ENCODE measurements at regions not wholly inside any gene's neighbourhood (a gene's known extent, or its start where the extent isn't known, plus 50 kb on each side); places are given as distances from the start of the nearest gene placed in this dataset.
"Not testable (repeated sequence)": the region's sequence is repeated elsewhere in the genome, so short reads cannot be mapped to it uniquely, and the experiment has no call there.

GRCh38 chr3:106820726-106821362, 556.4 kb upstream of the CCDC54 start:
- DNase-seq (ENCODE audit: low spot score): no peak

GRCh38 chr3:106821801-106822200, 555.4 kb upstream of the CCDC54 start:
- DNase-seq (ENCODE audit: low spot score): no peak

DNA sequence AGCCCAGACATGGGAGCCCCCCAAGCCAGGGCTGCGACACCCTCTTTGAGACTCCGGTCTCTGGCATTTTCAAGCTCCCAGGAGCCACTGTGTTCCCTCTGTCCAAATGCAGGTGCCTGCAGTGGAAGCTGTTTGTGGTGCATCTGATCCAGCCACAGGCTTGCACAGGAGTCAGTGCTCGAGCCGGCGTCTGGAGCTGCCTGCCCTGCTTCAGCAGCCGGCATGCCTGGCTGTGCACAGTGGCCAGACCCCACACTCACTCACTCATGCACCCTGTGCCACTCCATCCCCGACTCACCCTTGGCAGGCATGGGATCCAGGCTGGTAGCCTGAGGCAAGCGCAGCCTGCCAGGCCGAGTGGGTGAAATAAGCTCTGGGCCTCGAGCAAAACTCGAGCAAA, 555.0 kb upstream of the CCDC54 start:
- DNase-seq (ENCODE audit: low spot score): no peak

DNA sequence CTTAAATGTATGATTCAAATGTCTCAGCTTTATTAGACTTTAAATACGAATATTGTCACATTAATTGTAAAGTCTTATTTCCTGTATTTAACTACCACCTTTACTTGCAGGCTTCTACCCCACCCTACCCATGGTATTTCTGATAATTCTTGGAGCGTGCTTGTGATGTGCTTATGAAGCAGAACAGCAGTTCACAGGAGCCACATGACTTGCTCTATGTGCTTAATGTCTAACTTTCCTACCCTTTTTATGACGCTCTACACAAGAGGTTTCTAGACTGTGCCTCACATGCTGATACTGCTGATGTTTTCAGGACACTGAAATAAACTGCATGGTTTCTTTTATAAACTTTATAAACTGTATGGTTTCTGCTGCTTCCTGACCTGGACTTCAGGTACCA, 553.5 kb upstream of the CCDC54 start:
- DNase-seq (ENCODE audit: low spot score): no peak

DNA sequence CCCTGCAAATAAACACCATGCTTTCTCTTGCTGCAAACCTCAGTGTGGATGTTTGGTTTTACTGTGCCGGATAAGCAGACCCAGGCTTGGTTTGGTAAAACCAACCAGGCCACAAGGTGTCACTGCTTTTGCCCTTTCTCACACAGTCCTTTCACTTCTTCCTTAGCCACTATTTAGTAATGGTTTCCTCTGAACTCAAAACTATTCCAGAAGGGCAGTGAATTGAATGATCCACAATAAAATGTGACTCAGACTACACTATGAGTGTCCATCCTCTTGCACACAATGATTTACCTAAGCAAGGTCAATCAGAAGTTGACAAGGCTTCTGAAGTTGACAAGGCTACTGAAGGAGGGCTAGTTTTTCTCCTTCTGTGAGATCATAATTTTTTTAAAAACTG, 552.4 kb upstream of the CCDC54 start:
- DNase-seq (ENCODE audit: low spot score): no peak

- DNase-seq (ENCODE audit: low spot score): no peak
Observed at GRCh38 chr3:106825962-106826605, 551.2 kb upstream of the CCDC54 start.

- no peak for DNase-seq (ENCODE audit: low spot score)
Observed at GRCh38 chr3:106826791-106827311, 550.4 kb upstream of the CCDC54 start.

GRCh38 chr3:106827515-106828213, 549.6 kb upstream of the CCDC54 start:
- no peak for DNase-seq (ENCODE audit: low spot score)

DNA sequence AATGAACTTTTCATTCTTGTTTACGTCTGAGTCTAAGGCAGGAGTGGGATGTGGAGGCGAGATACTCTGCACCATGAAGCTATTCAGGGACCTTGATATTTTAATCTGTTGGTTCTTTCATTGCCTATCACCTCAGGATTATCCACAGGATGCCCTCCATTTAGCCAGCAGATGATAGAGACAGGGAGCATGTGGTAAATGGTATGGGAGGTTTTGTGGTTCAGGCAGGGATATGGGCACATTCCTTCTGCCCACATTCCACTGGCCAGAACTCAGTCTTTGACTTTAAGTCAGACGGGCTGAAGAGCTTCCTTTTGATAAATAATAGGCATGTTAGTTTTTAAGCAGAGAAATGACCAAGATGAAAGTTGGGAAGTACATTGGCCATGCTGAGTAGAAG, 548.0 kb upstream of the CCDC54 start:
- DNase-seq (ENCODE audit: low spot score): no peak

DNA sequence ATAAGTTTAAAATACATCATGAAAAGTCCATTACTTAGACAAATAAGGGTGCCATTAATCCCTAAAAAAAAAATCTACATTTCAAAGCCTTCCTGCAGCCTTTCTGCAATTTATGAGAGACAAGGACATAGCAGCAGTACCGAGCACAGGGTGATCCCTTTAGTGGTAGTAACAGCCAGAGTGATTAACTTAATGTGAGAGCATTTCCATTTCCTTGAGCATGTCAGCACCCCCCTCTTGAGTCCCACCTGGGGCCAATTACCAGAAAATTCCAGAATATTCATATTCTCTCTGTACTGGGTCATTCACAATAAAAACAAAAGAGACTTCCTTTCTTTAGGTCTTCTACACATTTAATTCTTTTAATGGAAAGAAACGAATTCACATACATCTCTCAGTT, 546.9 kb upstream of the CCDC54 start:
- DNase-seq (ENCODE audit: low spot score): no peak

DNA sequence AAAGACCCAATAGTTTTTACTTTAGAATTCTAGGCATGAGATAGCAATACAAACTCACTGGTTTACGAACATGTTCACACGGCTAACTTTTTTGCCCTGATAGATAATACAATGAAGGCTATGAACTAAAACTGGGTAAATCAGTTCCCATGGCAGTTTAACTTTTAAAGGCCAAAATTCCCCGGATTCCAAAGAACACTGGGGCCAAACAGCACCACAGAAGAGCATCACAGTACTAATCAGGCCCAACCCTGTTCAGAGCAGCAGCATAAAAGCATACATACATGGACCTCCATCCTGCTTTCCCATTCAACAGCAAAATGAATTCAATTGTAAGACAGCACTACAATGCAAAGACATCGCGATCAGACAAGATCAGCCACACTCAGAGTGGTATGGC, 540.3 kb upstream of the CCDC54 start:
- DNase-seq (ENCODE audit: low spot score): no peak

- no peak for DNase-seq (ENCODE audit: low spot score)
Observed at GRCh38 chr3:106837616-106838015, 539.6 kb upstream of the CCDC54 start.

- no peak for DNase-seq (ENCODE audit: low spot score)
Observed at GRCh38 chr3:106839576-106840280, 537.5 kb upstream of the CCDC54 start.

DNA sequence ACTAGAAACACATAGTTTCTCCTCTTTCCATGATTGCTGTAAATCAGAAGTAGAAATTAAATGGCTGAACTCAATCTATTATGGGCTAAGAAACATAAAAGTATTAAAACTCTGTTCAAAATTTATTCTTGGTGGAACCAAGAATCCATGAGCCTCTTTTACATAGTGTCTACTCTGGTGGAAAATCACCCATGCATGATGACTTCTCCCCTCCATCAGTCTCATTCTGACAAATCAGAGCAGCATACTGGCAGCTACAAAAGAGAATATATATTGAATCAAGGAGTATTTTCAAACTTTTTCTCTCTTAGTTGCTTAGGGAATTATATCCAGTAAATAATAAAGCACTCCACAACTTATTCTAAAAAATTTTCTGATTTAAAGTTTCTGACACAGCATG, 536.9 kb upstream of the CCDC54 start:
- DNase-seq (ENCODE audit: low spot score): no peak

DNA sequence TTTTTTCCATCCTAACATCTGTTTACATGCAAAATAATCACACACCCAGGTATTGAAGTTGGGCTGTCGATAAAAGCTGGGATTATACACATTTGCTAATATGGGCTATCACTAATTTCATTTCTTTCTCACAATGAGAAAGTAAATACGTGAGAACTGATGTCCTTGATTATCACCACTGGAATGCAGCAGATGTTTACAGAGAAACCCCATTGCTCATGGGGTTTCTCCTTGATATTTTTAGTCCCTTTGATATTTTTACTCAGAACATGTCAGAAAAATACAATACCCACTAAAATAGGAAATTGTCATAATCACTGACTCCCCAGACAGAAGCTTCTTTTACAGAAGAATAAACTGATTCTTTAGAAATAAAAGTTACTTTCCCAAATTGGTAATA, 535.1 kb upstream of the CCDC54 start:
- no peak for DNase-seq (ENCODE audit: low spot score)

DNA sequence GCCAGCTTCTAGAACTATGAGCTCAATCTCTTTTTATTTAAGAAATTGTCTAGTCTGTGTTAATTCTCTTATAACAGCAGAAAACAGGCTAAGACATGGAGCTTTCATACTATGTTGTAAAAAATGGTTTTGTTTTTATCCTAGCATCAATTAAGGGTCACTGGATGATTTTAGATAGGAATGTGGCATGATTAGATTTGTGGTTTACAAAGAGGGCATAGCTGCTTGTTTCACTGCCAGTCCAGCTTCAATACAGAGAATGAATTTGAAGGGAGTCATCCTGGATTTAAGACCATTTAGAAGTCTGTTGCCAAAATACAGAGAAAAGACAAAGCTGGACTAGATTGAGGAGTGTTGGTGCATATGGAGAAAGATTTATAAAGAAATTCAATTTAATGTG, 532.6 kb upstream of the CCDC54 start:
- no peak for DNase-seq (ENCODE audit: low spot score)

DNA sequence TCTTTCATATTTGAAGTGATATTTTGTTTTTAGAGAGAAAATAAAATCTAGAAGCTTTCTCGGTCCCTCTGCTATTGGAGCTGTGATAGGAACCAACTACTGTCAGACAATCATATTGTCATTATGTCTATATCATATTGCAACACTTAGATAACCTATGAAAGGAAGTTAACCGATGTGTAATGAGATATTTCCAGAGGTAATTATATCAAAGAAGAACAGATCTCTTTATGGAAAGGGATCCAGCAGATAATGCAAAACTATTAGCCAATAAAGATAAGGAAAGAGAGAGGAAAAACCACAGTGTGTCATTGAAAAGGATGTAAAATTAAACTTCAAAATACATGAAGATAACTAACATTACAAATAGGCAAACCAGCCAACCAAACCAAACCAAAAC, 529.1 kb upstream of the CCDC54 start:
- DNase-seq (ENCODE audit: low spot score): no peak

GRCh38 chr3:106850437-106850836, 526.8 kb upstream of the CCDC54 start:
- DNase-seq (ENCODE audit: low spot score): no peak

- not testable (repeated sequence) for DNase-seq (ENCODE audit: low spot score)
Observed at GRCh38 chr3:106858321-106858720, 518.9 kb upstream of the CCDC54 start.

DNA sequence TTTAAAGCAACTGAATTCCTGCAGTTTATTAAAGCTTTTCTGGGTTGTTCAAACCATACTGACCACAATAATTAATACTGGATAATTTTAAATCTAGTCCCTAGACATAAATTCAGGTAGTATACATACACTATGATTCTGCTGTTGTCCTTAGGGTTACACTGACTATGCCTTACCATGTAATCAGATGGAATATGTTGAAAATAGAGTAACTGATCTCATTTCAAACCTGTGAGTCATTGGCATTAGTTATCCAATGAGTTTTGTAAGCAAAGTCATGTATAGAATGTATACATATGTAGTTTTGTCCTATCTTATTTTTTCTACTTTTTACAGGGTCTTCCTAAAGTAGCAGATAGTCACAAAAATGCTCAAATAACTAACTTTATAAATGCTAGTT, 517.1 kb upstream of the CCDC54 start:
- no peak for DNase-seq (ENCODE audit: low spot score)

DNA sequence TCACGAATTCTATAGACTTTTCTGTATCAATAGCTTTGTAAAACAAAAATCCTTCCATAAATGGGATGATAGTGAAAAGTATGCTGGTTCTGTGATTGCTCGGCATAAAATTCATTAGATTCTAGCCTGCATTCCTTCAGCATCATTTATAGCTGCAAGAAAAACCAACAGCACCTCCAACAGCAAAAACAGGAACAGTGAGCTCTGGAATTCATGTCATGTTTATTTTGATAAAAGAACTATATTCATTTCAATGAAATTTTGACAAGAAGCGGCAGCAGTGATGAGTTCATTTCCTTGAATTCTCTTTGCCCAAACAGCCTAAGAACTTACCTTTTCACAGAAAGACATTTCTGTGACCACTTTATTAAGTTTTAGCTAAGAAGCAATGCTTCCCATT, 515.2 kb upstream of the CCDC54 start:
- DNase-seq (ENCODE audit: low spot score): no peak

- DNase-seq (ENCODE audit: low spot score): no peak
Observed at GRCh38 chr3:106877627-106878026, 499.6 kb upstream of the CCDC54 start.

- no peak for DNase-seq (ENCODE audit: low spot score)
Observed at GRCh38 chr3:106880206-106880605, 497.0 kb upstream of the CCDC54 start.

Data from CD4-positive, alpha-beta T cell treated with Interleukin-15 for 4 hours (primary cell).